ENCODE measurements at regions not wholly inside any gene's neighbourhood (a gene's known extent, or its start where the extent isn't known, plus 50 kb on each side); places are given as distances from the start of the nearest gene placed in this dataset.

GRCh38 chr6:131418441-131418840 lies 154.6 kb upstream of the ARG1 start:
- DNase-seq (ENCODE audit: low read depth, low spot score), result no peak
- in situ Hi-C loops (cut with HindIII; ENCODE audit: low sequenced_read_pairs), result no loop called here
- H3K4me3 ChIP-seq (ENCODE audit: low read depth, low read length), result no peak overlapping the region
- no peak for TF ChIP-seq CTCF (IDR thresholded peaks at IDR 0.05; ENCODE audit: low read depth, low read length)

DNA sequence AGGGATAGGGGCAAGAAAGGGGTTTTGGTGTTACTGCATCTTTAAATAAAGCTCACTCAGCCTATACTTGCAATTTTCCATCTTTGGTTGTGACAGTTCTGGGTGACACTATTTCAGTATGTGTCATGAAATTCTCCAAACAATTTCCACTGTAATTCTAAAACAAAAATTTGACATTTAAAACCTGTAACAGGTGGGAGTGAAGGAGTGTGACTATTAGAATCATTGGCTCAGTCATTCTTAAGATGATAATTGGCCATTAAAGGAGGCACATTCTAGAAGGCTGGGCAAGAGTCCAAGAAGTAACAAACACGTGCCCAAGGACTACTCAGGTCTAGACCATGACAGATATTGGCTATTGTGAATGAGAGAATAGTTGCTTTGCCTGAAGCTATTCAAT lies 153.3 kb upstream of the ARG1 start:
- no peak for DNase-seq (ENCODE audit: low read depth, low spot score)
- no peak overlapping the region for H3K4me3 ChIP-seq (ENCODE audit: low read depth, low read length)
- in situ Hi-C loops (cut with HindIII; ENCODE audit: low sequenced_read_pairs), result no loop called here
- TF ChIP-seq CTCF (IDR thresholded peaks at IDR 0.05; ENCODE audit: low read depth, low read length), result no peak

DNA sequence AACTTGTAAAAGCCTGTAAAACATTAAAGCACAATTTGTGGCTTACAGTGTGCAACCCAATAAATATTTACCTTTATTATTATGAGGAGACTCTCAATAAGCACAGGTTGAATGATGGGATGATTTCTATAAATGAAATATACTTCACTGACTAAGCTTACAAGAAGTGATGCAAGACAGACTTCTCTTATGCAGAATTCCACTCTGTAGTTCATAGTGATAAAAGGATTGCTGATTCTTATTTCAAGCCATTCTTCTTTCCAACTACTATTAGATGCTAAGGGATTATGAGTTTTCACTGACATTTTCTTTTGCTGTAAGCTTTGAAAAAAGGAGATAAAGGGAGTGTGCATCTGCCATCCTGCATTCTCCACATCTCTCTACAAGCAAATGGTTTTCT lies 149.0 kb upstream of the ARG1 start:
- TF ChIP-seq CTCF (IDR thresholded peaks at IDR 0.05; ENCODE audit: low read depth, low read length), result no peak
- no peak for DNase-seq (ENCODE audit: low read depth, low spot score)
- in situ Hi-C loops (cut with HindIII; ENCODE audit: low sequenced_read_pairs), result no loop called here
- H3K4me3 ChIP-seq (ENCODE audit: low read depth, low read length), result no peak overlapping the region

- in situ Hi-C loops (cut with HindIII; ENCODE audit: low sequenced_read_pairs), result no loop called here
- H3K4me3 ChIP-seq (ENCODE audit: low read depth, low read length), result no peak overlapping the region
- TF ChIP-seq CTCF (IDR thresholded peaks at IDR 0.05; ENCODE audit: low read depth, low read length), result no peak
- no peak for DNase-seq (ENCODE audit: low read depth, low spot score)
Observed at GRCh38 chr6:131424475-131424874, 148.6 kb upstream of the ARG1 start.

GRCh38 chr6:131427434-131428058 lies 145.5 kb upstream of the ARG1 start:
- TF ChIP-seq CTCF (IDR thresholded peaks at IDR 0.05; ENCODE audit: low read depth, low read length), result no peak
- no peak overlapping the region for H3K4me3 ChIP-seq (ENCODE audit: low read depth, low read length)
- DNase-seq (ENCODE audit: low read depth, low spot score), result no peak
- in situ Hi-C loops (cut with HindIII; ENCODE audit: low sequenced_read_pairs), result no loop called here

DNA sequence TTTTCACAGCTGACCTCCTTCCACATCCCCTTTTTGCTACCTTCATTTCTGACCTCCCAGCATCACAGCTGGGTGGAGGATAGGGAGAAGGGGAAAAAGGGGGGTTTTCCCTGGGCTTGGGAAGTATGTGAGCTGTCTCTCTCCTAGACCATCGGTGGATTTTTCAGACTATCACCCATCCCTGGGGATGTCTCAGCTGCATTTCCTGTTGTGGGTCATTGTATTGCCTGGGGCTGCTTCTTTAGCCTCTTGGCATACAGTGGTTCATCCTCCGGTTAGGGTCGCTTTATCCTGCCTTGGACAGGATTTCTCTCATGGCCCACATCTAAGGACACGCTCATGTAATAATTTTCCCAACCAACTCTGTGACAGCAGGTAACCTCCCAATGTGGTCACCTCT lies 142.5 kb upstream of the ARG1 start:
- no peak for DNase-seq (ENCODE audit: low read depth, low spot score)
- TF ChIP-seq CTCF (IDR thresholded peaks at IDR 0.05; ENCODE audit: low read depth, low read length), result no peak
- no peak overlapping the region for H3K4me3 ChIP-seq (ENCODE audit: low read depth, low read length)
- in situ Hi-C loops (cut with HindIII; ENCODE audit: low sequenced_read_pairs), result no loop called here

- no peak overlapping the region for H3K4me3 ChIP-seq (ENCODE audit: low read depth, low read length)
- in situ Hi-C loops (cut with HindIII; ENCODE audit: low sequenced_read_pairs), result no loop called here
- DNase-seq (ENCODE audit: low read depth, low spot score), result no peak
- no peak for TF ChIP-seq CTCF (IDR thresholded peaks at IDR 0.05; ENCODE audit: low read depth, low read length)
Observed at GRCh38 chr6:131431718-131432117, 141.3 kb upstream of the ARG1 start.
